Activated naive CD8-positive, alpha-beta T cell treated with anti-CD3 and anti-CD28 coated beads, Interleukin-2, amount 10 ng/mL, durations not matched to agents 7 days and 5 days (primary cell): ENCODE measurements at regions not wholly inside any gene's neighbourhood (a gene's known extent, or its start where the extent isn't known, plus 50 kb on each side); places are given as distances from the start of the nearest gene placed in this dataset.
"Not testable (repeated sequence)": the region's sequence is repeated elsewhere in the genome, so short reads cannot be mapped to it uniquely, and the experiment has no call there.

ENCODE experiments used
- ATAC-seq: fragments of 150-1000 bp; cut with Tn5 transposase; one replicate; pipeline ENCODE4 v1.10.0; 2021; ENCODE audit warnings: low read depth, moderate library complexity
- POLR2A ChIA-PET: fragments of 350-600 bp; sonication (Branson Sonifier 250); formaldehyde crosslinking; loops from one replicate; lab custom pipeline; 2021; ENCODE audit warnings: antibody characterized with exemption; lab: Charles Lee
- DNase-seq: peaks from one replicate; pipeline ENCODE4 v3.0.0; 2021
- H3K27ac Mint-ChIP-seq: one replicate; pipeline ENCODE4 v1.8.0; 2022; ENCODE audit warnings: mild to moderate bottlenecking, mixed read lengths
- H3K27me3 Mint-ChIP-seq: one replicate; pipeline ENCODE4 v1.8.0; 2022; ENCODE audit warnings: mild to moderate bottlenecking, moderate library complexity, mixed read lengths
- H3K36me3 Mint-ChIP-seq: one replicate; pipeline ENCODE4 v1.8.0; 2021; ENCODE audit warnings: mild to moderate bottlenecking, mixed read lengths
- H3K4me1 Mint-ChIP-seq: one replicate; pipeline ENCODE4 v1.8.0; 2021; ENCODE audit warnings: mixed read lengths
- H3K4me3 Mint-ChIP-seq: one replicate; pipeline ENCODE4 v1.8.0; 2022; ENCODE audit warnings: mild to moderate bottlenecking, moderate library complexity, mixed read lengths
- H3K9me3 Mint-ChIP-seq: one replicate; pipeline ENCODE4 v1.8.0; 2021; ENCODE audit warnings: mixed read lengths

- POLR2A ChIA-PET, result no interaction called here
- H3K27me3 Mint-ChIP-seq, result peaks cover 48% of the 10 kb centered on the region
- H3K36me3 Mint-ChIP-seq, result no peaks in the 10 kb centered on the region
- no peaks in the 10 kb centered on the region for H3K9me3 Mint-ChIP-seq
- no peak overlapping the region for H3K27ac Mint-ChIP-seq
- no peak for ATAC-seq
- no peak overlapping the region for H3K4me3 Mint-ChIP-seq
- H3K4me1 Mint-ChIP-seq, result peaks cover 3% of the 10 kb centered on the region
- no peak for DNase-seq
These were observed 120.1 kb upstream of the LPCAT1 start for GRCh38 chr5:1643651-1644392.

GRCh38 chr5:1642621-1643061 lies 118.9 kb upstream of the LPCAT1 start:
- POLR2A ChIA-PET, result no interaction called here
- Mint-ChIP-seq H3K27me3 (peaks cover 41% of the 10 kb centered on the region), H3K4me3 (no peak overlapping the region), H3K27ac (no peak overlapping the region), H3K36me3 (no peaks in the 10 kb centered on the region), H3K9me3 (no peaks in the 10 kb centered on the region), H3K4me1 (peaks cover 3% of the 10 kb centered on the region)
- ATAC-seq, result no peak
- peak; percentile 15 for DNase-seq

GRCh38 chr5:1642221-1642620 lies 118.5 kb upstream of the LPCAT1 start:
- Mint-ChIP-seq H3K4me3 (no peak overlapping the region), H3K9me3 (no peaks in the 10 kb centered on the region), H3K36me3 (no peaks in the 10 kb centered on the region), H3K27ac (no peak overlapping the region), H3K27me3 (peaks cover 41% of the 10 kb centered on the region), H3K4me1 (peaks cover 3% of the 10 kb centered on the region)
- DNase-seq (peak; percentile 15), ATAC-seq (no peak)
- POLR2A ChIA-PET, result no interaction called here

GRCh38 chr5:1641560-1642166 lies 117.9 kb upstream of the LPCAT1 start:
- DNase-seq, result peak; percentile 66
- Mint-ChIP-seq H3K9me3 (no peaks in the 10 kb centered on the region), H3K36me3 (no peaks in the 10 kb centered on the region), H3K27me3 (peaks cover 40% of the 10 kb centered on the region), H3K27ac (no peak overlapping the region), H3K4me1 (peaks cover 3% of the 10 kb centered on the region), H3K4me3 (no peak overlapping the region)
- POLR2A ChIA-PET, result no interaction called here
- ATAC-seq, result peak; percentile 68

- Mint-ChIP-seq H3K36me3 (no peaks in the 10 kb centered on the region), H3K27ac (no peak overlapping the region), H3K9me3 (no peaks in the 10 kb centered on the region), H3K4me3 (no peak overlapping the region), H3K4me1 (peaks cover 3% of the 10 kb centered on the region), H3K27me3 (peaks cover 39% of the 10 kb centered on the region)
- POLR2A ChIA-PET, result no interaction called here
- peak; percentile 11 for DNase-seq
- ATAC-seq, result no peak
These were observed 117.3 kb upstream of the LPCAT1 start for GRCh38 chr5:1641041-1641440.

GRCh38 chr5:1640421-1640881 lies 116.7 kb upstream of the LPCAT1 start:
- POLR2A ChIA-PET, result no interaction called here
- peaks cover 36% of the 10 kb centered on the region for H3K27me3 Mint-ChIP-seq
- peaks cover 4% of the 10 kb centered on the region for H3K4me1 Mint-ChIP-seq
- no peak for DNase-seq
- no peak overlapping the region for H3K27ac Mint-ChIP-seq
- ATAC-seq, result no peak
- no peaks in the 10 kb centered on the region for H3K36me3 Mint-ChIP-seq
- no peak overlapping the region for H3K4me3 Mint-ChIP-seq
- no peaks in the 10 kb centered on the region for H3K9me3 Mint-ChIP-seq

- POLR2A ChIA-PET, result no interaction called here
- Mint-ChIP-seq H3K4me3 (no peak overlapping the region), H3K27me3 (peaks cover 30% of the 10 kb centered on the region), H3K36me3 (no peaks in the 10 kb centered on the region), H3K4me1 (peaks cover 7% of the 10 kb centered on the region), H3K9me3 (no peaks in the 10 kb centered on the region), H3K27ac (no peak overlapping the region)
- ATAC-seq (no peak), DNase-seq (no peak)
These were observed 116.0 kb upstream of the LPCAT1 start for GRCh38 chr5:1639757-1640156.

GRCh38 chr5:1638658-1639400 lies 115.1 kb upstream of the LPCAT1 start:
- POLR2A ChIA-PET, result no interaction called here
- no peaks in the 10 kb centered on the region for H3K9me3 Mint-ChIP-seq
- H3K4me3 Mint-ChIP-seq, result no peak overlapping the region
- peaks cover 9% of the 10 kb centered on the region for H3K4me1 Mint-ChIP-seq
- peaks cover 3% of the 10 kb centered on the region for H3K36me3 Mint-ChIP-seq
- peaks cover 26% of the 10 kb centered on the region for H3K27me3 Mint-ChIP-seq
- ATAC-seq (no peak), DNase-seq (no peak)
- H3K27ac Mint-ChIP-seq, result no peak overlapping the region

GRCh38 chr5:1637639-1638481 lies 114.1 kb upstream of the LPCAT1 start:
- DNase-seq (no peak), ATAC-seq (no peak)
- Mint-ChIP-seq H3K27ac (no peak overlapping the region), H3K4me3 (no peak overlapping the region), H3K27me3 (peaks cover 16% of the 10 kb centered on the region), H3K36me3 (peaks cover 6% of the 10 kb centered on the region), H3K9me3 (no peaks in the 10 kb centered on the region), H3K4me1 (peaks cover 12% of the 10 kb centered on the region)
- POLR2A ChIA-PET, result no interaction called here

GRCh38 chr5:1636981-1637638 lies 113.3 kb upstream of the LPCAT1 start:
- POLR2A ChIA-PET, result no interaction called here
- no peak overlapping the region for H3K4me3 Mint-ChIP-seq
- H3K4me1 Mint-ChIP-seq, result peaks cover 16% of the 10 kb centered on the region
- peaks cover 15% of the 10 kb centered on the region for H3K27me3 Mint-ChIP-seq
- H3K27ac Mint-ChIP-seq, result no peak overlapping the region
- H3K36me3 Mint-ChIP-seq, result peaks cover 6% of the 10 kb centered on the region
- DNase-seq (no peak), ATAC-seq (no peak)
- H3K9me3 Mint-ChIP-seq, result no peaks in the 10 kb centered on the region

- POLR2A ChIA-PET, DNase-seq, ATAC-seq, H3K9me3 Mint-ChIP-seq, H3K27ac Mint-ChIP-seq, H3K4me3 Mint-ChIP-seq, H3K36me3 Mint-ChIP-seq, H3K27me3 Mint-ChIP-seq: not testable (repeated sequence)
- peaks cover 20% of the 10 kb centered on the region for H3K4me1 Mint-ChIP-seq
These were observed 112.5 kb upstream of the LPCAT1 start for GRCh38 chr5:1636208-1636770.

- peak overlapping the region; percentile 65 for H3K27ac Mint-ChIP-seq
- ATAC-seq, H3K36me3 Mint-ChIP-seq, DNase-seq, H3K27me3 Mint-ChIP-seq, H3K9me3 Mint-ChIP-seq: not testable (repeated sequence)
- H3K4me3 Mint-ChIP-seq, result peak overlapping the region; percentile 38
- POLR2A ChIA-PET, result interaction anchor here (0.7 kb wide), 1 partner anchor 9 kb away, joined by 3 read pairs; no protein-coding TSS in a partner anchor
- peaks cover 20% of the 10 kb centered on the region for H3K4me1 Mint-ChIP-seq
These were observed 111.7 kb upstream of the LPCAT1 start for GRCh38 chr5:1635477-1635876.
